ENCODE measurements at regions not wholly inside any gene's neighbourhood (a gene's known extent, or its start where the extent isn't known, plus 50 kb on each side); places are given as distances from the start of the nearest gene placed in this dataset.

- TF ChIP-seq CTCF (IDR thresholded peaks at IDR 0.05), result no peak
- no peaks in the 10 kb centered on the region for H3K27me3 ChIP-seq (ENCODE audit: control insufficient read depth, insufficient read depth, low read length)
- DNase-seq (no peak), ATAC-seq (no peak)
- H3K36me3 Mint-ChIP-seq, result no peaks in the 10 kb centered on the region
- no peak overlapping the region for H3K27ac Mint-ChIP-seq
- H3K27me3 Mint-ChIP-seq (ENCODE audit: low read depth in 2 of 2), result peaks cover 7 to 18% of the 10 kb centered on the region in 2 donors
- H3K36me3 ChIP-seq (ENCODE audit: control insufficient read depth, insufficient read depth, low read length), result no peaks in the 10 kb centered on the region
- no peak overlapping the region for H3K27ac ChIP-seq (ENCODE audit: low read length)
- intact Hi-C loops (cut with micrococcal nuclease), result no loop called here
- no peaks in the 10 kb centered on the region for H3K9me3 ChIP-seq (ENCODE audit: control insufficient read depth, insufficient read depth, low read length)
- H3K4me3 Mint-ChIP-seq, result no peak overlapping the region
- no peak overlapping the region for H3K4me3 ChIP-seq (ENCODE audit: low read length)
- H3K4me1 ChIP-seq (ENCODE audit: control insufficient read depth, insufficient read depth, low read length), result no peaks in the 10 kb centered on the region
- peaks cover 0 to 1% of the 10 kb centered on the region in 2 donors for H3K4me1 Mint-ChIP-seq
- no peaks in the 10 kb centered on the region for H3K9me3 Mint-ChIP-seq
- WGBS (ENCODE audit: insufficient coverage), result 90% methylated on average over 7 of the region's 7 CpGs
Measured at GRCh38 chr12:125286005-125286727, 220.9 kb downstream of the AACS start.

- no peaks in the 10 kb centered on the region for H3K9me3 Mint-ChIP-seq
- DNase-seq, result no peak
- no peaks in the 10 kb centered on the region for H3K4me1 Mint-ChIP-seq
- Histone ChIP-seq H3K27ac (ENCODE audit: low read length) (no peak overlapping the region), H3K27me3 (ENCODE audit: control insufficient read depth, insufficient read depth, low read length) (no peaks in the 10 kb centered on the region), H3K4me1 (ENCODE audit: control insufficient read depth, insufficient read depth, low read length) (no peaks in the 10 kb centered on the region), H3K4me3 (ENCODE audit: low read length) (no peak overlapping the region), H3K9me3 (ENCODE audit: control insufficient read depth, insufficient read depth, low read length) (no peaks in the 10 kb centered on the region), H3K36me3 (ENCODE audit: control insufficient read depth, insufficient read depth, low read length) (no peaks in the 10 kb centered on the region)
- no peaks in the 10 kb centered on the region for H3K36me3 Mint-ChIP-seq
- ATAC-seq, result no peak
- intact Hi-C loops (cut with micrococcal nuclease), result no loop called here
- WGBS (ENCODE audit: insufficient coverage), result 64% methylated on average over 4 of the region's 5 CpGs
- H3K4me3 Mint-ChIP-seq, result no peak overlapping the region
- TF ChIP-seq CTCF (IDR thresholded peaks at IDR 0.05), result no peak
- H3K27me3 Mint-ChIP-seq (ENCODE audit: low read depth in 2 of 2), result peaks cover 4 to 21% of the 10 kb centered on the region in 2 donors
- H3K27ac Mint-ChIP-seq, result no peak overlapping the region
Measured at GRCh38 chr12:125287155-125287847, 222.1 kb downstream of the AACS start.

- no peaks in the 10 kb centered on the region for H3K9me3 Mint-ChIP-seq
- Histone ChIP-seq H3K36me3 (ENCODE audit: control insufficient read depth, insufficient read depth, low read length) (no peaks in the 10 kb centered on the region), H3K27me3 (ENCODE audit: control insufficient read depth, insufficient read depth, low read length) (no peaks in the 10 kb centered on the region), H3K4me1 (ENCODE audit: control insufficient read depth, insufficient read depth, low read length) (no peaks in the 10 kb centered on the region), H3K27ac (ENCODE audit: low read length) (no peak overlapping the region), H3K4me3 (ENCODE audit: low read length) (no peak overlapping the region), H3K9me3 (ENCODE audit: control insufficient read depth, insufficient read depth, low read length) (no peaks in the 10 kb centered on the region)
- WGBS (ENCODE audit: insufficient coverage), result 79% methylated on average over 7 of the region's 7 CpGs
- no peak overlapping the region for H3K27ac Mint-ChIP-seq
- H3K36me3 Mint-ChIP-seq, result no peaks in the 10 kb centered on the region
- no peak for ATAC-seq
- H3K27me3 Mint-ChIP-seq (ENCODE audit: low read depth in 2 of 2), result peaks cover 2 to 21% of the 10 kb centered on the region in 2 donors
- no peak for TF ChIP-seq CTCF (IDR thresholded peaks at IDR 0.05)
- intact Hi-C loops (cut with micrococcal nuclease), result no loop called here
- DNase-seq, result no peak
- H3K4me1 Mint-ChIP-seq, result no peaks in the 10 kb centered on the region
- H3K4me3 Mint-ChIP-seq, result no peak overlapping the region
Measured at GRCh38 chr12:125288931-125289928, 224.0 kb downstream of the AACS start.

Data from natural killer cell (primary cell).